Activated CD4-positive, alpha-beta T cell treated with anti-CD3 and anti-CD28 coated beads for 4 hours (primary cell): ENCODE measurements at regions not wholly inside any gene's neighbourhood (a gene's known extent, or its start where the extent isn't known, plus 50 kb on each side); places are given as distances from the start of the nearest gene placed in this dataset.

ENCODE experiments used
- DNase-seq, 2 donors: peaks; one replicate each; pipeline ENCODE4 v3.0.0-alpha.2; 2020

GRCh38 chr16:17724242-17724898 is 253.6 kb upstream of the XYLT1 start:
- no peak for DNase-seq

GRCh38 chr16:17723531-17724134 is 252.9 kb upstream of the XYLT1 start:
- no peak for DNase-seq

GRCh38 chr16:17718495-17718894 is 247.7 kb upstream of the XYLT1 start:
- no peak for DNase-seq

- DNase-seq = no peak
Observed at GRCh38 chr16:17705847-17706246, 235.1 kb upstream of the XYLT1 start.

GRCh38 chr16:17696616-17697015 is 225.9 kb upstream of the XYLT1 start:
- DNase-seq = no peak

GRCh38 chr16:17692484-17692883 is 221.7 kb upstream of the XYLT1 start:
- DNase-seq = no peak

GRCh38 chr16:17691899-17692176 is 221.1 kb upstream of the XYLT1 start:
- no peak for DNase-seq

DNA sequence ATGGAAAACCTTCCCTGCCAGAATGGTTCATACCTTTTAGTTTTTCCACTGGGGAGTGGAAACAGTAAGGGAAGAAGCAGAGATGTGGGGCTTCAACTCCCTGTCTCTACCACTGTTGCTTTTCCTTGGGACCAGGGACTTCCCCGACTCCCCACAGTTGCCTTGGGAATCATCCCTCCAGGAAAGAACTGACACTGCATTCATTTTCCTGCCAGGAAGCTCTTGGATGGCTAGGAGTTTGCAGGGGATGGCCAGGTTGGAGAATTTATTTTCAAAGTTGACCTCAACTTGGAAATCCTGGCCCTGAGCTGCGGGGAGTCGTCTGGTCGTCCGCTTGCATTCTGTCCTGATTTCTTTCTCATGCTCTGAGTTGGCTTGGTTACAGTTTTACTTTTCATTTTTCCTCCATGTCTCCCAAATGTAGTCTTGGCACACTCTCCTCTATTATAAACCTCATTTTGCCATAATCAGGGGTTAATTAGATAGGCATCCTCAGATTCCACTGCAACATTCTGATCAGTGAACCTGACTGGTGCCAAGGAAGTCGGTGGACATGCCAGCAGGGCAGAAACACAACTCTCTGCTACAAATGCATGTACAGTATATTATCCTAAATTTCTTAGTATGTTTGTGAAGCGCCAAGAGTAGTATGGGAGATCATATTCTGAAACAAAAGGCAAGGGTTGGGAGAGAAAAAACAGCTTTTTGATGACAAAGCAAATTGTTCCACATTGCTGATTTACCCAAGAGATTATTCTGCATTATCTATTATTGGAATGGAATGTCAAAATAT is 220.5 kb upstream of the XYLT1 start:
- DNase-seq = no peak

DNA sequence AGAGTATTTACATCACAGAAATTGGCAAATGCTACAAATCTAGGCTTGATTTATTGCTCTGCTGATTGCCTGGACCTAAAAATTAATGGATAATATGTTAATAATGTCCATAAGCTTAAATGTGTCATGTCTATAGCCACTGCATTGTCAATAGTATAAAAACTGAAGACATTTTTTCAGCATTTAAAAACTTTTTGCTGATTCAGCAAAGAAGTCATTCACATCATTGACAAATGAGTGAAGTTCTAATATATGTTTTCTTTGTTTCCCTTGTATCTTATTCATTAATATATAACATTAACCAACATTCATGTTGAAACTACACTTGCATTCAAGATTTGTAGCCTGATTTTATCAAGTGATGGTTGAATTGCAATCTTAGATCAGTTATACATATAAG is 214.7 kb upstream of the XYLT1 start:
- no peak for DNase-seq

GRCh38 chr16:17683281-17683680 is 212.5 kb upstream of the XYLT1 start:
- no peak for DNase-seq

- no peak for DNase-seq
Observed at GRCh38 chr16:17676171-17676570, 205.4 kb upstream of the XYLT1 start.

- DNase-seq = no peak
Observed at GRCh38 chr16:17668386-17668785, 197.6 kb upstream of the XYLT1 start.

DNA sequence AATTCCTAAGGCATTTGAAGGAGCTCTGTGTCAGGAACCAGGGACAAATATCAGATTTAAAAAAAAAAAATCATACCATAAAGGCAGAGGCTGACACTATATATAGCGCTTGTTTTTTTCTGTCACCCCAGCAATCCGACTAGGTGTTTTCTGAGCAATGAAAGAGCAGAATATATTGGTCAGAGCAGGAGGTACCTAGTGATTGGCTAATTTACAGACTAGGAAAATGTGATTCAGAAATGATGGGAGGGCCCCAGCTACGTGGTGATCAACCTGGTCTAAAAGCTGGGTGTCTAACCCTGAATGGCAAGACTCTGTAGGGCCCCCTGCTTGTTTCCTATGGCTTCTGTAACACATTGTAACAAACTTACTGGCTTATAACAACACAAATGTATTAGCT is 195.5 kb upstream of the XYLT1 start:
- no peak for DNase-seq

DNA sequence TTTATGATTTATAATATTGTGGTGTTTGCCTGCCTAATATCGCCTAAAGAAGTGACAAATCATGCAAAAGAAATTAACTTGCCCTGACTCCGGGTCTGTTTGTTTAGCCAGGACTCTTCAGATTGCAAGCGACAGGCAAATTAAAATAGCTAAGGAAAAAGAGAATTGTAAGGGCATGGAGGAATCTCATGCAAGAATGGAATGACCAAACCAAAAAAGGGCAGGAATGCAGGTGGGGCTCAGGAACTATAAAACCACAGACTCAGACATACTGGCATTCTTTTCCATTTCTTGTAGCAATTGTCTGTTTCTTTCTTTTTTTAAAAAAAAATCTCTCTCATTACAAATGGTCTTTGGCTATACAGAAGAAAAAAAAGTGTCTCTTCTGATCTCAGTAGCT is 188.1 kb upstream of the XYLT1 start:
- DNase-seq = no peak

DNA sequence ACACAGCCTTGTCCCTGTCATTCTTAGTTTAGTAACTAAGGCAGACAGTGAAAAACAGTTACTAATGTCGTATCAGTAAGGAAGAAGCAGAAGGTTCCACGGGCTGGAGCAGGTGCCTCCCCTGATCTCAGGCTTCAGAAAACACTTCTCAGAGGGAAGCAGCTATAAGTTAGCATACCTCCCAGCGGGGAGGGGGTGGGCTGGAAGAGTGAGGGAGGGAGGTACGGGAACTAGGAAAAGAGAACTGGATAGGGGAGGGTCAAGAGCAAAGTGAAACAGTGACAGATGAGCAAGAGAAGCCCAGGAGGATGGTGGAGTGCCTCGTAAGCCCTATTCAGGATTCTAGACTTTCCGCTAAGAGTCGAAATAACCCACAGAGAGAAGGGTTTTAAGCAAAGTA is 186.3 kb upstream of the XYLT1 start:
- DNase-seq = no peak

DNA sequence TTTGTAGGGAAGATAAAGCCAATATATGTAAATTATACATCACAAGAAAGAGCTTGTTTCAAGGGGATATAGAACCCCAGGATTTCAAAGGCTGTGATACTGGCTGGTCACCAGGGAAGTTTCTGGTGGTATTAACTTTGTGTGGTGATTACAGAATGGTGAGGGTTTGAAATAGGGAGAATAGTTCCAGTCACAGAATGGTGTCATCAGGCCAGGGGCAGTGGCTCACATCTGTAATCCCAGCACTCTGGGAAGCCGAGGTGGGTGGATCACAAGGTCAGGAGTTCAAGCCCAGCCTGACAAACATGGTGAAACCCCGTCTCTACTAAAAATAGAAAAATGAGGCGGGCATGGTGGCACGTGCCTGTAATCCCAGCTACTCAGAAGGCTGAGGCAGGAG is 183.8 kb upstream of the XYLT1 start:
- DNase-seq = no peak

DNA sequence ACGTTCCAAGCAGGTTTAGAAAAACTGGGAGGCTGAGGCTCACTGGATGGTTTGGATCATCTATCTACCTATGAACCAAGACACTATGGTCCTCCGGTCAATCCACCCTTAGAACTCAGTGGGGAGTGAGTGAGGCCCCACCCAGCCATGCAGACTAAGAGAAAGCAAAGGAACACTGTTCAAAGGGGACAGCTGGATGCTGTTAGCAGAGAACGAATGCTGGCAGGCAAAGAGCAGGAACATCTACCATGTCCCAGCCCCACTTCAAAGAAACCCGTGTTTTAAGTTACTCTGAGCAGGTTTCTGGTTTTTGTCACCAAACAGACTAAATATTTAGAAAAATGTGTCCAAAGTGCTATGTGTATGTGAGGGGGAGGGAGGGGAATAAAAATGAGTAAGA is 183.4 kb upstream of the XYLT1 start:
- DNase-seq = no peak

DNA sequence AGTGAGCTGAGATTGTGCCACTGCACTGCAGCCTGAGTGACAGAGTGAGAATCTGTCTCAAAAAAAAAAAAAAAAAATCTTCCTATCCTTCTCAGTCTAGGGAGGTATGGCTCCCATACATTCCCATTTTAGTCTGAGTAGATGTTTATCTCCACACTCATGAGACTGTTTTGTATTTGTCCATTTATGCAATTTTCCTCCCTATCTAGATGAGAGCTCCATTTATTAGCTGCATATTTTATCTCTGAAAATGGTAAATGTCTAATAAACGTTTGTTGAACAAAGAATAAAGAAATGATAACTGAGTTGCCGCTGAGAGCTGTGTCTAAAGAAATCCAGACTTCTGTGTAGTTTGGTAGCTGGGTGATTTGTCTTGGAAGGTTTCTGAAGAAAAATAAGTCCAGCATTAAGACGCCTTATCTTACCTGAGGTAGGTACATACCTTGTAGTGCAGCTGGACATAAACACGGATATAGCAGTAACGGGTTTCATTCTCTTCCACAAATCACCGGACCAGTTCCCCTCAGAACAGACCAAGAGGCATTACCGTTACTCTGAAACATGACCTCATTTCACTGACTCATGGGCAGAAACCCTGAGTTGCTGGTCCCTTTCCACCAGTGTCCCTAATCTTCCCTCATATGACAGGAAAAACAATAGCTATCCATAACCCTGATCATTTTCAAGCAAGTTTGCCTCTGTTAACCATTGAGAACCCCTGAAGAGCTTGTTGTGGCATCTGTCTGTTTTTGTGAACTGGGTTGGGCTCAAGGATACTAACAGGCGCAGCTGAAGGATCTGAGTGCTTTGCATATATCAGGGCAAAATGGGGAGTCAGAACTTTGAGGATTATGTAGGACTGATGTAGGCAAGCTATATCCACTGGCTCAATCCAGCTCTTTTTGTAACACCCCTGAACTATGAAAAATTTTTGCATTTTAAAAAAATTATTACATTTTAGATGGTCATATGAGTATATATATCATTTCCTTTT is 177.4 kb upstream of the XYLT1 start:
- no peak for DNase-seq

DNA sequence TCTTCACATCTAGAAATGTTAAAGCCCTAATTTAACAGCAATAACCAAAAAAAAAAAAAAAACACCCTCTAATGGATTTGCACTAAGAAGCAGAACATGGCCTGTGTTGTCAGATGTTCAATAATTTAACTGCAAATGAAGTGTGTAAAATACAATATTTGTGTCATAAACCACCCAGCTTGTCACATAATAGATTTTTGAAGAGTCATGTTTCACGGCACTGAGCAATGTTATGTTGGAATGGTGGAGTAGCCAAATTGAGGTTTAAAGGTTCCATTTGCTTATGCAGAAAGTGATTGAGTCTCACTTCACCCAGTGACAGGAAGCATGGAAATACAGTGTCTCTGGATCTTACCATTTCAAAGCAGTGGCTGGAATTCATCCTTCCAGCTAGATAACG is 173.2 kb upstream of the XYLT1 start:
- DNase-seq = no peak

GRCh38 chr16:17641990-17642389 is 171.2 kb upstream of the XYLT1 start:
- no peak for DNase-seq

- DNase-seq = no peak
Observed at GRCh38 chr16:17638134-17638533, 167.4 kb upstream of the XYLT1 start.

- no peak for DNase-seq
Observed at GRCh38 chr16:17635183-17635582, 164.4 kb upstream of the XYLT1 start.
